ENCODE measurements at regions not wholly inside any gene's neighbourhood (a gene's known extent, or its start where the extent isn't known, plus 50 kb on each side); places are given as distances from the start of the nearest gene placed in this dataset.

DNA sequence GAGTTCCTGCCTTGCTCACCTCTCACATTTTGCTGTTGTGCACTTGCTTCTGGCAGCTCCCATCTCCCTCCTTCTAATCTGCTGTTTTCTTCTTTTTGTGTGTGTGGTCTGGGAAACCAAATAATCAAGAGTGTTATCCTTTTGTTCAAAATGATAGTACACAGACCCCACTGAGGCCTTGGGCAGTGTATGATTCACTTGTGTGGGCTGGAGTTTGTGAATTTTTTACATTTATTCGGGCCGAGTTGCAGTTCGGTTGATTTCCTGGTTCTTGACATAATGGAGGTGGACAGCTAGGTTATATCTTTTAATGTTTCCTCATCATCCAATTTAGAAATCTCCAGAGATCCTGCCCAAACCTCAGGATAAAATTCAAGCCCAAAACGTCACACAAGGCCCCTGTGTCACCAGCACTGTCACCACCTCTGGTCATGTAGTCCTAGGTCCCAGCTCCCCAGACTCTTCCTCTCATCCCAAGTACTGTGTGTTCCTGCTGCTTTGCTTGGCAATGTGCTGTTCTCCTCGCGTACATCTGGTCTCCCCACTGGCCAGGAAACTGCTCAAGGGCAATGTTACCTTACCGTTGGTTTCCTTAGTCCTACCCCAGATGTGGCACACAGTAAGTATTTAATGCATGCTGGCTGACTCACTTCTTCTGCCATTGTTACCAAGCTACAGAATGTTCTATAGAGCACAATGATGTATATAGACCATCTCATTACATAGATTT, 55.7 kb upstream of the PHACTR2 start:
- no peak for DNase-seq

DNA sequence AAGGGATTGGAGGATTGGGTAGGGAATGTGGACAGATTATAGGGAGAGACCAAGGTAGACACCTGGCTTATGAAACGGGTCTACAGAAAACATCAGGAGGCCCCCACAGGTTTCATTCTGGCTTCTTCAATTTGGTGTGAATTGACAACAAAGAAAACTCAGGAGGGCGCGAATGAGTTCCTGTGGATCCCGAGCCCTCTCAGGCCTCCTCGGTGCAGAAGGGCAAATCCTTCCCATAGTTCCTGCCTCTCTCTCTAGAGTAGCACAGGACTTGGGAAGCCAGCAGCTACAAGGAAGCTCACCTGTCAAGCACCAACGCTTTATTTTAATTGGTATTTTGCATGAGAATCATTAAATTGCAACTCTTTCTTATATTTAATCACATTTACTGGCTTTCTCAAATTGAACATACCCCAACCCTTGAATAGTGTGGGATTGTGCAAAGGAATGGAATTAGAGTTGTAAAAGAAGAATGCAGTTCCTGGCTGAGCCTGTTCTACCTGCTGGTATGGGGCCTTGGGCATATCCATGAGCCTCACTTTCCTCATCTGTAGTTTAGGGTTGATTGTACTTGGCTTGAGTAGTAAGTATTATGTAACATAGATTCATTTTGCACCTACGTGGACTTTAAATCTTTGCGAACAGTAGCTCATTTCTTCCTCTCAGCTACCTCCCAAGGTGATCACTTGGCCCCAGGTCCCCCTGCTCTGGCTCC, 56.4 kb upstream of the PHACTR2 start:
- DNase-seq, result no peak

DNA sequence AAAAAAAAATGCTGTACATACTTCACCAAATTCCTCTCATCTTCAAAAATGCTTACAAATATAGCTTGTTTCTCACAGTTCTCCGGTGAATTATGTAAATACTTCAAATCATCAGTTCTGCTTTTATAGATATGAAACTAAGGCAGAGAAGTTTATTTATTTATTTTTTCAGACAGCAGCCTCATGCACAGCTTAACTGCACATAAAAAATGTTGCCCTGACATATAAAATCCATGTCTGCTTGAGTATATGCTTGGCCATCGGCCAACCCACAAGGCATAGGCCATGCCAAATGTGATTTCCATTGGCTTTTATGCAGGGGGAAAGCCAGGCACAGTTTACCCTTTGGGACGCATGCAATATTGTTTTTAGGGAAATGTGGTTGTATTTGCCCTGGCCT, 57.3 kb upstream of the PHACTR2 start:
- no peak for DNase-seq

GRCh38 chr6:143619824-143620401, 57.9 kb upstream of the PHACTR2 start:
- no peak for DNase-seq

GRCh38 chr6:143616741-143617140, 61.0 kb upstream of the PHACTR2 start:
- DNase-seq, result no peak

- no peak for DNase-seq
Measured at GRCh38 chr6:143615785-143616184, 62.0 kb upstream of the PHACTR2 start.

GRCh38 chr6:143614235-143614634, 63.5 kb upstream of the PHACTR2 start:
- DNase-seq, result no peak

- DNase-seq, result no peak
Measured at GRCh38 chr6:143613749-143614148, 64.0 kb upstream of the PHACTR2 start.

GRCh38 chr6:143612186-143612585, 65.6 kb upstream of the PHACTR2 start:
- DNase-seq, result no peak

- no peak for DNase-seq
Measured at GRCh38 chr6:143611580-143611979, 66.2 kb upstream of the PHACTR2 start.

DNA sequence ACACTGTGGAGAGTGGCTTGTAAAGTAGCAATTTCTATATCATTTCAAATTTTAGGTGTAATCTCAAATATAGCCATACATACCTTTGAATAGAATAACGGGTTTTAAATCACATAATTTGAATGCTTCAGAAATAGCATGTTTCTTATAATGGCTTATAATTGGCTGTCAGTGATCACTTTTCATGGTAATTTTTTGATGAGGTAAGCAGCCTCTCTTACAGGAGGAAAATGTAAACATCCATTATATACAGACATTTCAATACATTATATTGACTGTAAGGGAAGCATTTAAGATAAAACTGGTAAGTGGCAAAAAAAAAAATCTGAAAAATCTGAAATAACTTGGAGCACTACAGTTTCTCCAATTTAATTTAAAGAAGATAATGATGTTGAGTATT, 67.8 kb upstream of the PHACTR2 start:
- DNase-seq, result no peak

DNA sequence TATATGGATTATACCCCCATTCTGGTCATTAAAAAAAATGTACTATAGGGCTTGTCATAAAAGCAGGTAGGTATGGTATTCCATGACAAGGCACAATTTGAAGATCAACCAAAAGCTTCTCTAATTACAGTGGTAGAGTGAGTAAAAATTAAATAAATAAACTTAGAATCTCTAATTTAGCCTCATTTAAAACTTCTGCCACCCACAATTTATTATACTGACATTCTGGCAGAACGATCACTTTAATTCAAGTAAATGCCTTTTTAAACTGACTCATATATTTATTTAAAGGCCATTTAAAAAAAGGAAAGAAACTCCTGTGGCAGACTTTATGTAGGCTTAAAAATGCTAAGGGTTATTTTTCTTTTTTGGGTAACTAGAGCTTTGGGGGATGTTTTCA, 68.3 kb upstream of the PHACTR2 start:
- no peak for DNase-seq

DNA sequence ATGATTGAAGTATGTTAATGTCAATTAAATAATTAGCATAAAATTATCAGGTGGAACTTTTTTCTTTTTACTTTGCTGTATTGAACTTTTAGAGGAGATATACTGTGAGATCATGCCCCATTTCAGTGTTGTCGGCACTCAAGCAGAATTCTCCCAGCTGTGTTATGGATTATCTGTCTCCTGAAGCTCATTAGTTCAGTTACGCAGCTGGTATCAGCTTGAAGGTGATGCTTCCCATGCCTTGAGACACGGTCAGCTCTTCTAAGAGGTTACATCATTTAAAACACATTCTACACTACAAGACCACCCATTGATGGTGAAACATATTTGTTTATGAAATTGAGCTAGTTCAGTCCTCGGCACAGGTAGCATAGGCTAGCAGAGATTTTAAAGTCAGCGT, 68.9 kb upstream of the PHACTR2 start:
- no peak for DNase-seq

DNA sequence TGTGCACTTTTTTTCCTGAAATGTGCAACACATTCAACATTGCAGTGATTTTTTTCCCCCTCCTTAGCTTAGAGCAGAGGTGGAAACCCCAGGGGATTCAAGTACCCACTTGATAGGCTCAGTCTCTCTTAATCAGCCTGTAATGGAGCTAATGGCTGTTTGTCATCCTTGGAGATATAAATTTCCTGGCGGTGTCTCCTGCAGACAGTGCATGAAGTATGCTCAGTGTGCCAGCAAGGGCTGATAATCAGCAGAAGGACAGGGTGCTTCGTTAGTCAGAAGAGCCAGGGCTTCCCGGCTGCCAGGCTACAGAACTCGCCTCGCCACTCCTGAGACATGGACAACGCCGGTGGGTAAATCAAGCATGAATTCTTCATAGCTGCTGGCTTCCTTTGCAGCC, 69.8 kb upstream of the PHACTR2 start:
- DNase-seq, result no peak

- DNase-seq, result no peak
Measured at GRCh38 chr6:143607168-143607567, 70.6 kb upstream of the PHACTR2 start.

- no peak for DNase-seq
Measured at GRCh38 chr6:143605906-143606521, 71.8 kb upstream of the PHACTR2 start.

GRCh38 chr6:143603455-143603854, 74.3 kb upstream of the PHACTR2 start:
- DNase-seq, result no peak

- no peak for DNase-seq
Measured at GRCh38 chr6:143601504-143601903, 76.3 kb upstream of the PHACTR2 start.

DNA sequence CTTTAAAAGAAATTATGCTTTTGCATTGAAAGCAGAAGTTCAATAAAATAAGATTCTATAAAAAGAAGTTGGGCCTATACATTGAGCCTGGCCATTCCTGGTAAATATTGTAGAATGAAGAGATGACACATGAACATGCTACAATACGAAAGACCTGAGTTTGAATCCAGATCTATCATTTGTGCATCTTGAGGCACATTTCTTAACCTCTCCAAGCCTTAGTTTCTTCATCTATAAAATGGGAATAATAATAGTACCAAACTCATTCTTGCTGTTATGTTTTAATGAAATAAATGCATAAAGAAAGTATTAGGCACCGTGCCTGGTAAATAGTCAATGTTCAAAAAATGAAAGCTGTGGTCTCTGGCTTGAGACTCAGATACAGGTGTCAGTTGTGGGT, 76.9 kb upstream of the PHACTR2 start:
- no peak for DNase-seq

- no peak for DNase-seq
Measured at GRCh38 chr6:143598466-143599080, 79.2 kb upstream of the PHACTR2 start.

GRCh38 chr6:143596866-143597265, 80.9 kb upstream of the PHACTR2 start:
- DNase-seq, result no peak

GRCh38 chr6:143595251-143596036, 82.3 kb upstream of the PHACTR2 start:
- DNase-seq, result no peak

GRCh38 chr6:143594647-143595046, 83.1 kb upstream of the PHACTR2 start:
- no peak for DNase-seq

Measured in 8988T (cell line).